WTC11 (cell line): ENCODE measurements at regions not wholly inside any gene's neighbourhood (a gene's known extent, or its start where the extent isn't known, plus 50 kb on each side); places are given as distances from the start of the nearest gene placed in this dataset.

Experiments used
- E2F1 ChIP-seq: sonication (generic); formaldehyde crosslinking; IDR thresholded peaks from 2 replicates; pipeline ENCODE4 v1.8.0; 2022; ENCODE audit warnings: mild to moderate bottlenecking, missing genetic modification reagents
- HMGXB4 ChIP-seq: sonication (generic); formaldehyde crosslinking; IDR thresholded peaks from 2 replicates; pipeline ENCODE4 v1.8.1; 2023; ENCODE audit warnings: mild to moderate bottlenecking, moderate library complexity, missing genetic modification reagents
- IRF2 ChIP-seq: sonication (generic); formaldehyde crosslinking; IDR thresholded peaks from 2 replicates; pipeline ENCODE4 v1.8.0; 2022; ENCODE audit warnings: low read depth, missing genetic modification reagents, borderline replicate concordance
- TP53 ChIP-seq: sonication (generic); formaldehyde crosslinking; IDR thresholded peaks from 2 replicates; pipeline ENCODE4 v1.8.1; 2023; ENCODE audit warnings: mild to moderate bottlenecking, missing genetic modification reagents
- ZNF138 ChIP-seq: sonication (generic); formaldehyde crosslinking; conservative IDR thresholded peaks from 2 replicates; pipeline ENCODE4 v1.8.1; 2022; ENCODE audit warnings: mild to moderate bottlenecking, moderate library complexity, missing genetic modification reagents
- TF ChIP-seq, protein P1 (sequence below): fragments of 200-600 bp; IDR thresholded peaks from 2 replicates; pipeline ENCODE4 v1.8.0; 2022; ENCODE audit warnings: antibody characterized with exemption
- TF ChIP-seq, protein P2 (sequence below): sonication (generic); formaldehyde crosslinking; IDR thresholded peaks from 2 replicates; pipeline ENCODE4 v1.8.0; 2022; ENCODE audit warnings: missing genetic modification reagents

- TF ChIP-seq, protein P1, sequence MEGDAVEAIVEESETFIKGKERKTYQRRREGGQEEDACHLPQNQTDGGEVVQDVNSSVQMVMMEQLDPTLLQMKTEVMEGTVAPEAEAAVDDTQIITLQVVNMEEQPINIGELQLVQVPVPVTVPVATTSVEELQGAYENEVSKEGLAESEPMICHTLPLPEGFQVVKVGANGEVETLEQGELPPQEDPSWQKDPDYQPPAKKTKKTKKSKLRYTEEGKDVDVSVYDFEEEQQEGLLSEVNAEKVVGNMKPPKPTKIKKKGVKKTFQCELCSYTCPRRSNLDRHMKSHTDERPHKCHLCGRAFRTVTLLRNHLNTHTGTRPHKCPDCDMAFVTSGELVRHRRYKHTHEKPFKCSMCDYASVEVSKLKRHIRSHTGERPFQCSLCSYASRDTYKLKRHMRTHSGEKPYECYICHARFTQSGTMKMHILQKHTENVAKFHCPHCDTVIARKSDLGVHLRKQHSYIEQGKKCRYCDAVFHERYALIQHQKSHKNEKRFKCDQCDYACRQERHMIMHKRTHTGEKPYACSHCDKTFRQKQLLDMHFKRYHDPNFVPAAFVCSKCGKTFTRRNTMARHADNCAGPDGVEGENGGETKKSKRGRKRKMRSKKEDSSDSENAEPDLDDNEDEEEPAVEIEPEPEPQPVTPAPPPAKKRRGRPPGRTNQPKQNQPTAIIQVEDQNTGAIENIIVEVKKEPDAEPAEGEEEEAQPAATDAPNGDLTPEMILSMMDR, result no peak
- TF ChIP-seq E2F1 (CRISPR knock-in tag) (no peak), IRF2 (CRISPR knock-in tag) (no peak), TP53 (no peak), HMGXB4 (CRISPR knock-in tag) (no peak), ZNF138 (CRISPR knock-in tag) (no peak)
- TF ChIP-seq, protein P2, sequence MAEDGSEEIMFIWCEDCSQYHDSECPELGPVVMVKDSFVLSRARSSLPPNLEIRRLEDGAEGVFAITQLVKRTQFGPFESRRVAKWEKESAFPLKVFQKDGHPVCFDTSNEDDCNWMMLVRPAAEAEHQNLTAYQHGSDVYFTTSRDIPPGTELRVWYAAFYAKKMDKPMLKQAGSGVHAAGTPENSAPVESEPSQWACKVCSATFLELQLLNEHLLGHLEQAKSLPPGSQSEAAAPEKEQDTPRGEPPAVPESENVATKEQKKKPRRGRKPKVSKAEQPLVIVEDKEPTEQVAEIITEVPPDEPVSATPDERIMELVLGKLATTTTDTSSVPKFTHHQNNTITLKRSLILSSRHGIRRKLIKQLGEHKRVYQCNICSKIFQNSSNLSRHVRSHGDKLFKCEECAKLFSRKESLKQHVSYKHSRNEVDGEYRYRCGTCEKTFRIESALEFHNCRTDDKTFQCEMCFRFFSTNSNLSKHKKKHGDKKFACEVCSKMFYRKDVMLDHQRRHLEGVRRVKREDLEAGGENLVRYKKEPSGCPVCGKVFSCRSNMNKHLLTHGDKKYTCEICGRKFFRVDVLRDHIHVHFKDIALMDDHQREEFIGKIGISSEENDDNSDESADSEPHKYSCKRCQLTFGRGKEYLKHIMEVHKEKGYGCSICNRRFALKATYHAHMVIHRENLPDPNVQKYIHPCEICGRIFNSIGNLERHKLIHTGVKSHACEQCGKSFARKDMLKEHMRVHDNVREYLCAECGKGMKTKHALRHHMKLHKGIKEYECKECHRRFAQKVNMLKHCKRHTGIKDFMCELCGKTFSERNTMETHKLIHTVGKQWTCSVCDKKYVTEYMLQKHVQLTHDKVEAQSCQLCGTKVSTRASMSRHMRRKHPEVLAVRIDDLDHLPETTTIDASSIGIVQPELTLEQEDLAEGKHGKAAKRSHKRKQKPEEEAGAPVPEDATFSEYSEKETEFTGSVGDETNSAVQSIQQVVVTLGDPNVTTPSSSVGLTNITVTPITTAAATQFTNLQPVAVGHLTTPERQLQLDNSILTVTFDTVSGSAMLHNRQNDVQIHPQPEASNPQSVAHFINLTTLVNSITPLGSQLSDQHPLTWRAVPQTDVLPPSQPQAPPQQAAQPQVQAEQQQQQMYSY (CRISPR knock-in tag), result no peak
Measured at GRCh38 chr11:28592141-28592540, 484.0 kb downstream of the METTL15 start.
